ENCODE measurements at regions not wholly inside any gene's neighbourhood (a gene's known extent, or its start where the extent isn't known, plus 50 kb on each side); places are given as distances from the start of the nearest gene placed in this dataset.
"Not testable (repeated sequence)": the region's sequence is repeated elsewhere in the genome, so short reads cannot be mapped to it uniquely, and the experiment has no call there.

GRCh38 chr17:45576527-45577307 is 86.2 kb upstream of the PLEKHM1 start:
- TF ChIP-seq EZH2 (optimal IDR thresholded peaks at IDR 0.05; ENCODE audit: low read depth, low read length); CTCF (IDR thresholded peaks at IDR 0.05; ENCODE audit: low read length): not testable (repeated sequence)

Data from MM.1S (cell line).